GM18507 (cell line): ENCODE measurements at regions not wholly inside any gene's neighbourhood (a gene's known extent, or its start where the extent isn't known, plus 50 kb on each side); places are given as distances from the start of the nearest gene placed in this dataset.

Source experiments
- DNase-seq: peaks from one replicate; pipeline ENCODE4 v3.0.0; 2011; ENCODE audit warnings: low read depth; ENCODE audit not compliant: insufficient read length; ENCODE audit errors: extremely low spot score
- FAIRE-seq: peaks from 2 replicates; lab custom pipeline; 2011; peaks lifted over from hg19 to GRCh38; lab: Jason Lieb, UNC

DNA sequence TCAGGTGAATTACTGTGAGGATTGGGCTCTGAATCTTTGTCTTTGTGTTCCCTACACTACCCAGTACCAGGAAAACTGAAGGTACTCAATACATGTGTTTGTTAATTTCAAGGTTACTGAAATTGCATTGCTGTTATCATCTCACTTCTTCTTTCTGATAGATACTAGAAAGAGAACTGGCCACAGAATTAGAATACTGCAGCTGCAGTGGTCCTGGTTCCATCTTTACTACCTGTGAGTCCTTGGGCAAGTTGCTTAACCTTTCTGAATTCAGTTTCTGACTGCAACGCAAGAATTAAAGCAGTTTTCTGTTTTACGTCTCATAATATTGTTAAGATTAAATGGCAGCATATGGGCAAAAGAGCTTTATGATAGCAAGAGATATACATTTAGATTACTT is 263.5 kb downstream of the LMO4 start:
- no peak for DNase-seq

DNA sequence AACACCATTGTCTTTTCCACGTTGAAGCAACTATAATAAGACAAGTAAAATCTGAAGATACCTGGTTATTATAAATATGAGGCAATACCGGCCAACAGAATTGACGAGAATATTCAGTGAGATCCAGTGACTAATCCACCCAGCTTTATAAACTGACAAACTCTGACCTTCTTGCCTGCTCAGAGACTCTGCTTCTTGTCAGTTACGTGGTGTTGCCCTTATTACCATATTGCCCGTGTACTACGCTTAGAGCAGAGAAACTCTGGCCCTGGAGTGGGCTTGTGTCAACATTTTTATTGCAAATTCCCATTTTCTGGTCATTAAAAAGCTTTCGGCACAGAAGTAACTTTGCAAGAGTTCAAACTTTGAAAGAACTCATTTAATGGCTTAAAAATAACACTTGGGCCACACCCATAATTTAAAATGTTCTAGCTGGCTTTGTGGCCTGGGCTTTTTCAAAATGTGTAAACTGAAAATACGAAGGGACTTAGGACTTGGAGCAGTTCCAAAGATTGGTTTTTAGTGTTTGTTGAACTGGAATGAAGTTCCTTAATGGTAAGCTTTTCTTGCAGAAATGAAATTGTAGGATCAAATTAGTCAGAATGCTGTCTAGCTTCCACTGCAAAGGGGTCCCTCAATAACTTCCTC is 266.2 kb downstream of the LMO4 start:
- peak; percentile 35 for FAIRE-seq
- no peak for DNase-seq

More for the DNA sequence above, 263.5 kb downstream of the LMO4 start:
- peak; percentile 82 for FAIRE-seq

DNA sequence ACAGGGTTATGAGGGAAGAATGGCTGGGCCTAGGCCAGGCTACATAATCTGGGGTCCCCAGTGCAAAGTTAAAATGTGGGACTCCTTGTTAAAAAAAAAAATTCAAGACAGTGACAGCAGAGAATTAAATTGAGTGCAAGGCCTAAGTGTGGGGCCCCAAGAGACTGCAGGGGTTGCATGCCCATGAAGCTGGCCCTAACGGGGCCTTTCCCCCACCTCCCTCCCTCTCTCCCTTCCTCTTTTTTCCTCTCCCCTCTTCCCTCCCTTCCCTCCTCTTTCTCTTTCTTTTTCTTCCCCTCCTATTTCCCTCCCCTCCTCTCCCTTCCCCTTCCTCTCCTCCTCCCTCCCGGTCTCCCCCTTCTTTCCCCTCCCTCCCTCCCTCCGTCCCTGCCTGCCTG is 266.7 kb downstream of the LMO4 start:
- no peak for FAIRE-seq

DNA sequence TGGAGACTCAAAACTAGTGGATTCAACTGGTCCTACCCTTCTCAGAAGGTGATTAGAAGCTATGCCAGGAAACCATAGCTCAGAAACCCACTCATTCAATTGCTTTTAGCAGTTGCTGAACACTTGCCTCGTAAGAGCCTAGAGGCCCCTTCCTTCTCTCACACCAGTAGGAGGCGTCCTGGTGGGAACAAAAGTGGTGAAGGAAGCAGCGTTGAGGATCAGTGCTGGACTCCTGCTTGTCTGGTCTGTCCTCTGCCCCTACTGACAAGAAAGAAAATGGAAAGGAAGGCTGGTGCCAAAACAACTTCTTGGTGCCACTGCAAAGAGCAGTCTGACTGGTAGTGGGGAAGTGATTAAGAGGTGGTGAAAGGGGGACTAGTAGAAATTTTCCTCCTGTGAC is 269.7 kb downstream of the LMO4 start:
- DNase-seq (no peak), FAIRE-seq (no peak)

More for the DNA sequence above, 266.7 kb downstream of the LMO4 start:
- DNase-seq, result no peak

DNA sequence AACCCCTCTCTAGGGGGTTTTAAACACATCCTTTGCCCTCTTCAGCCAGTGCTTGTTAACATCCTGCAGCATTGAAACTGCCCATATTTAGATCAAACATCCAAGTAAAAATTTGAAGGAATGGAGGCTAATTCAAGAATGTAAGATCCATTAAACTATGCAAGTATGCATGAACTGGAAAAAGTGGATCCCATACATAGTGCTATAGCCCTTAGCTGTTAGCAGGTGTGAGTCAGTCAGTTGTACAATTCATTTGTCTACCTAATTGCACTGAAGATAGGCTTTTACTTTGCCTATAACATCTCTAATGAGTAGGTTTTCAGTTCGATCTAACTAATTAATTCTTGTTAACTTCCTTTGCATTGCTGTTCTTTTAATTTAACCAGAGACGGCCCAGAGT is 270.9 kb downstream of the LMO4 start:
- FAIRE-seq (no peak), DNase-seq (no peak)

DNA sequence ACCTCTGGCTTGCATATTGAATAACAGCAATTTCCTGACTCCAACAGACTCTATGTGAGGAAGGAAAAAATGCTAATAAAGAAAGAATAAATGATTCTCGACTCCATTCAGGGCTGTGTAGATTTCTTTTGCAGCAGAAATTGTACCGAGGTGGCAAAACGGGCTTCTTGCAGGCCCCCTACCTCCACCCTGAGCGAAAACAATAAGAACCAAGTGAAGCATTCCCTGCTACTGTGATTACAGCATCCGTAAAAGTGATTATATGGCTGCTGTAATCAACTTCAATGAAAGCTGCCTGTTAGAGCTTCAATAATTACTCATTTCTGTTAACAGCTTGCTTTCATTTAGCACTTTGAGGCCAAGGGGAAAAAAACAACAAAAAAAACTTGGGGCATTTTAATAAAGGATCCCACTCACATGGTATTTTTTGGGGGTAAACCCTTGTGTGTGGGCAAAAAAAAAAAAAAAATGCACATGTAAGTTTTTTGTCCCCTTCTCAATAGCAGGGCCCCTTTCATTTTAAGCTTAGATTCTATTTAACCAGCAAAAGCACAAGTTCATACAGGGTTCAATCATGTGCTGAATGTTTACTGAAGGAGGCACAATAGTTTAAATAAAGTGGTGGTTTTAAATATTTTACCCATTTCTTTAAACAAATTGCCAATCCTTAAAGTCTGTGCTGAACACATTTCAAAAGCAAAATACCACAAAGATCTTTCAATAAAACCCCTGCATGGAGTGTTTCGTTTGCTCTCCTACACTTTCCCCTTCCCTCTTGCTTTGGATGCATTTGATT is 271.6 kb downstream of the LMO4 start:
- FAIRE-seq (no peak), DNase-seq (no peak)

DNA sequence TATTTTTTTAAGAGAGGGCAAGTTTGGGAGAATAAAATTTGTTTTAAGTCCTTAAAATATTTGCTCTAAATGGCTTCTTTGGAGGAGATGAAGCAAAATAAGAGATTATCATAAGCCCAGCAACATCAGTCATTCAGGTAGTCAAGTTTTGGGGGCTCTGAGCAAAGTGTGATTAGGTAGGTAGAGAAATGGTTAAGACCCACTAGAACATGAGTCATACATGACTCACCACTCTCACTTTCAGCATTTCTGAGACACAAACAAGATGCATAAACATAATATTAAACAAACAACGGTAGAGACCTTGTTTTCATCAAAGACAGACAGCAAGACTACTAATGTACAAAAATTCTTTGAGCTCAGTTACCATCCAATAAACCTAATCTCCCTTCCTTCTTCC is 272.2 kb downstream of the LMO4 start:
- FAIRE-seq (no peak), DNase-seq (no peak)

DNA sequence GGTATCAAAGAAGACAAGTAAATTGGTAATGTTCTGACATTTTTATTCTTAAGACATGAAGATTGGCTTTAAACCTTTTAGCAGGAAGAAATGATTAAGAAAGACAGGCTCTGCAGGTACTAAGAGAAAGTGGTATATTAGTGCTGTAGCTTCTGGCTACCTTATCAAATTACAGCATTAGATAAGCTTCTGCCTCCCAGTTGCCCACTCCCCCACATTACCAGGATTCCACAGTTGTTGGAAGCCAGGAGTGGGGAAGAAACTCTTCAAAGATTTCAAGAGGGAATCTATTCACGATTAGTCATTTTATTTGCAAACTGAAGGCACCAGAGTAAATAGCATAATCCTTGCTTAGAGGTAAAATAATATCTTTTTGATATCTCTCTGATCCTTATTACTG is 274.9 kb downstream of the LMO4 start:
- DNase-seq, result no peak
- no peak for FAIRE-seq

DNA sequence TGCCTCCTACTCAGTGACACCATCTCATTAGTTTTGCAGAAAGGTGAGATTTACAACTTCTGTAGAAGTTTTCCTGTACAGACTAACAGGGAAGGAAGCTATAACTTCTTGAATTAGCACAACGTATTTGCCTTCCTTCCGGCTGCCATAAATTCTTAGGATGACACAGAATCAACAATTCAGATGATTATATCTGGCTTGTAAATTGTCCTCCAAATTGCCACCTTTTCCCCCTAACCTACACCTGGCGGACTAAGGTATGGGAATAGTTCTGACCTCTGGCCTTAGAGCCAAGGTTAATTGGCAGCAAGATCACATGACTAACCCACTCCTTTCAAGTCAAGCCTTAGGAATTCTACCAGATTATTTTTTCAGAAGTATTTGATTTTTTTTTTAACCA is 284.3 kb downstream of the LMO4 start:
- no peak for DNase-seq
- no peak for FAIRE-seq

DNA sequence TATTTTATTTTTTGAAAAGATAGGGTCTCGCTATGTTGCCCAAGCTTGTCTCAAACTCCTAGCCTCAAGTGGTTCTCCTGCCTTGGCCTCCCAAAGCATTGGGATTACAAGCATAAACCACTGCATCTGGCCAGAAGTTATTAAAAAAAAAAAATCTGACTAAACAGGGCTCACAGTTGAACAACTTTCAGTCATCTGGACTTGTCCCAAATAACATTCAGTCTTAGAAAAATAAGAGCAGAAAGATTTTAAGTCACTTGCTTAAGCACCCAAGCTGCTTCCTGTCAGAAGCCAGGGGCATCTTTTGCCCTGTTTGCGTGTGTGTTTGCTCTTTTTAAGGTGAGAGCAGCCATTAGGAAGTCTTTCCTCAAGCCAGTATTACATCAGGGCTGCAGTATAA is 286.8 kb downstream of the LMO4 start:
- FAIRE-seq, result no peak
- DNase-seq, result no peak

DNA sequence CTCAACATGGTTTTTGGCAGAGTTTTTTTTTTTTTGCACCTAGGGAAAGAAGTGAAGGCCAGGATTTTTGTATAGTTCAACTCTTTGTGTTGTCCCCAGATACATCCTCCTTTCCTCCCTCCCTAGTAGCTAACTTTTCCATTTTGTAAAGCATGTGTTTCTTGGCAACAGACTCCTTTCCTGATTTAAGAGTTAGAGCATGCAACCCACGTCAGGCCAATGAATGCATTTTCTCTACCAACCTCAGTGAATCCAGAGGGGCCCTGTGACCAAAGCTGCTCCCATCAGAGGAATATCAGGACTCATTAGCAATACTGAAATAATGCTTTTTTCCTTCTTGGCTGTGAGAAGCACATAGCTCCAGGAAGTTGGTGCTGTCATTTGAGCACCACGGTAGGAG is 287.2 kb downstream of the LMO4 start:
- no peak for DNase-seq
- FAIRE-seq, result no peak

DNA sequence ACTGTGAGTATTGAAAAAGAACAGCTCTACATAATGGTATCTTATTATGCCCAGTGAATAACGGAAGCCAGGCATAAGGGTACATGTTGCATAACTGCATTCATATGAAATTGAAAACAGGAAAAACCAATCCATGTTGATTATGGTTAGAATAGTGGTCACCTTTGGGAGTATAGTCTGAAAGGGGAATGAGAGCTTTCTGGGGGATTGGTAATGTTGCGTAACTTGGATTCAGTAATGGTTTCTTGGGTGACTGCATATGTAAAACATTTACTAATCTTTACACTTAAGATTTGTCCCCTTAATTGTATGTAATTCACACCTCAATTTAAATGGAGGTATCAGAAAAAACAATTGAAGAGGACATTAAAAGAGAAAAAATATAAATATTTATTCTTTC is 292.1 kb downstream of the LMO4 start:
- FAIRE-seq, result no peak
- no peak for DNase-seq

DNA sequence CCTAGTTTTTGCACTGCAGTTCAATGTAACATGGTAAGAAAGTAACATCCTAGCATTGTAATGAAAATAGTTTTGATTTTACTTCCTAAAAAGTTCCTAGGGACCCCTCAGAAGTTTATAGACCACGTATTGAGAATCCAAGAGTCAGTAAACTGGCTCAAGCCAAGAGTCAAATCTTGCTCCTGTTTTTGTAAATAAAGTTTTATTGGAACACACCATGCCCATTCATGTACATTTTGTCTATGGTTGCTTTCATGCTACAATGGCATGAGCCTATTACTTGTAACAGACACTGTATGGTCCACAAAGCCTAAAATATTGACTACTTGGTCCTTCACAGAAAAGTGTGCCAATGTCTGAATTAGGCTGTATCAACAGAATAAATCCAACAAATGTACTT is 301.0 kb downstream of the LMO4 start:
- FAIRE-seq, result no peak
- DNase-seq, result no peak

DNA sequence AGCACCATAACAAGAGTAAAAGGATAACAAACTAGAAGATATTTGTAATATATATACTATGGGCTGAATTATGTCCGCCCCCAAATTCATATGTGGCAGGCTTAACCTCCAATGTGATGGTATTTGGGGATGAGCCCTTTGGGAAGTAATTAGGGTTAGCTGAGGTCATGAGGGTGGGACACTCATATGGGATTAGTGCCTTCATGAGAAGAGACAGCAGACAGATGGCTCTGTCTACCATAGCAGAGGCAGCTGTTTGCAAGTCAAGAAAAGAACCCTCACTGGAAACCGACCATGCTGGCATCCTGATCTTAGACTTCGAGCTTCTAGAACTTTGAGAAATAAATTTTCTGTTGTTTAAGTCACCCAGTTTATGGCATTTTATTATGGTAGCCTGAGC is 303.6 kb downstream of the LMO4 start:
- no peak for FAIRE-seq
- no peak for DNase-seq

DNA sequence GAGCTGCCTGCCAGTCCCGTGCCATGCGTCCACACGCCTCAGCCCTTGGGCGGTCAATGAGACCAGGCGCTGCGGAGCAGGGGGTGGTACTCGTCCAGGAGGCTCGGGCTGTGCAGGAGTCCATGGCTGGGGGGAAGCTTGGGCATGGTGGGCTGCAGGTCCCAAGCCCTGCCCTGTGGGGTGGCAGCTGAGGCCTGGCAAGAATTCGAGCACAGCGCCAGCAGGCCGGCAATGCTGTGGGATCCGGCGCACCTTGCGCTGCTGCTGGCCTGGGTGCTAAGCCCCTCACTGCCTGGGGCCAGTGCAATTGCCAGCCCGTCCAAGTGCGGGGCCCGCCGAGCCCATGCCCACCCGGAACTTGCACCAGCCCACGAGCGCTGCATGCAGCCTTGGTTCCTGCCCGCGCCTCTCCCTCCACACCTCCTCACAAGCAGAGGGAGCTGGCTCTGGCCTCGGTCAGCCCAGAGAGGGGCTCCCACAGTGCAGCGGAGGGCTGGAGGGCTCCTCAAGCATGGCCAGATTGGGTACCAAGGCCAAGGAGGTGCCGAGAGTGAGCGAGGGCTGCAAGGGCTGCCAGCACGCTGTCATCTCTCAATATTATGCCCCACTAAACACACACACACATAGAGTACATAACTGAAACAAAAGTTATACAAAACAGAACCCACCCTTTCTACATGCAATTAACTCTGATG is 307.7 kb downstream of the LMO4 start:
- FAIRE-seq (no peak), DNase-seq (no peak)

DNA sequence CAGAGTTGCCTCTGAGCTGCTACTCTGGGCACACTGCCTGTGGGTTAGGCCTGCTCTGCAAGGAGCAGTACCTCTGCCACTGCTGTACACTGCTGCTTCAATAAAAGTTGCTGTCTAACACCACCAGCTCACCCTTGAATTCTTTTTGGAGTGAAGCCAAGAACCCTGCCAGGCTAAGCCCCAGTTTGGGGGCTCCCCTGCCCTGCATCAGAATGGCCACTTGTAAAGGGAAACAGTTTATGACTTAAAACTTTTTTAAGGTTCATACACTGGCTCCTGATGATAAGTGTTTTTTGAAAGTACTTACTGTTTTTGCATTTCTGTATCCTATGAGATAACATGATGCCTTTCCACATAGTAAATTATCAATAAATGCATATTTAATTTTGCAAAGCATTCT is 310.0 kb downstream of the LMO4 start:
- FAIRE-seq, result no peak
- DNase-seq, result no peak

DNA sequence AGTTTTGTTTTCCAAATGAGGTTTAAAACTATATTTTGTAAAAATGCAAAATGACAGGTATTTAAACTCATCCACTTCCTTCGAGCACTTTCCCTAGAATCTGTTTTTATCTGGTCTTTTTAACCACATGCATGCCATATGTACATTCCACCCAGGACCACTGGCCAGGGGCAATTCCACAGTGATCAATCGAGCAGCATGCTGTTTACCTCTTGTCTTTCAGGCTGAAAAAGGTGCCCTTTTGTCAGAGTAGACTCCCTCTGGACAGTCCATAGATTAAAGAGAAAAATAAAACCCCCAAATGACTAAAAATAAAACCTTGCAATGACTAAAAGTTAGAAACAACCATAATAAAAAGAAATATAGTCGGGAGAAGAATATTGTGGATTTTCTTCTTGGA is 313.3 kb downstream of the LMO4 start:
- no peak for DNase-seq
- no peak for FAIRE-seq

DNA sequence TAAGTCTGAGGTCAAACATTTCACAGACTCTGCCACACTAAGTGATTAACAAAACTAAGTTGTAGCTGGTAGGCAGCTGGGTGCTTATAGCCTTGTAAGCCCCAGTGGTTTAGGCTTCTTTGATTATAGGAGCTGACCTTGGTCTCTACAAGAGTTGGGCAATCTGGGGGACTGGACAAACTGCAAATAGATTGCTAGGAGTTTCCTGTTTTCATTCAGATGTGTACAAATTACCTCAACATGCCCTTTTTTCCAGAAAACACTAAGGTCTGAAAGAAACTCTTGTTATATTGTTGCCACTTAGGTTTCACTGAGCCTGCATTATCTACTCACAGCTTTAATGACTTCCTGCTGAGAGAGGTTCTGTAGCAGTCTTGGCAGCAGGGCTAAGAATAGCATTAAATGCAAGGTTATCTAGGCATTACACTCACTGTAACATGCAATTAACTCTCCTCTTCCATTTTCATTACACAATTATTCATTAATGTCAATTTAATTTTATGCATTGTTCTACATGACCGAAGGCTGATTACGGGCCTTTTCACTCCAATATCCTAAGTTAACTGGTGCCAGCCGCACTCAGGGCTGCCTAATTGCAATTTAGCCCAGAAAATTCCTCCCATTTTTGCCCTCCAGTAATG is 314.0 kb downstream of the LMO4 start:
- FAIRE-seq (no peak), DNase-seq (no peak)

DNA sequence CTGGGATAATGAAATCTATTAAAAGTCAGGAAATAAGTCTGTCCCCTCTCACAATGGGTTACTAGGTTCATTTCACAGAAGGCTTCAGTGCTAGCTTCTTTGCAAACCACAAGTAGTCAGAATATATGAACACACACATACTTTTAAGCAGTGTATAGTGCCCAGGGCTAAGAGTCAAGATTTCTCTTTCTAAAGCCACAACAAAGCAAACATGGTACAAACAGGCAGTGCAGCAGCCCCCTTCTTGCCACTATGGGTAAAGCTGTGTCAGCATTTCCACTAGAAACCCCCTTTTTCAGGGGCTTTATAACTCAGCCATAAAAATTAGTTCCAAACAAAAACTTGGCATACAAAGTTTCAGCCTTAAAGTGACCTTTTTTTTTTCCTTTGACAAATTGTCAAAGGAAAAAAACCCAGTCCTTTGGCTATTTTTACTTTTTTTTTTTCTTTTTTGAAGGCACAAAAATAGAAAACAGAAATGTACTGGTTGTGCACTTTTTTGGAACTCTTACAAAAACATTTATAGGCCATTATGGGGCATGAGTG is 315.4 kb downstream of the LMO4 start:
- FAIRE-seq, result no peak
- no peak for DNase-seq

DNA sequence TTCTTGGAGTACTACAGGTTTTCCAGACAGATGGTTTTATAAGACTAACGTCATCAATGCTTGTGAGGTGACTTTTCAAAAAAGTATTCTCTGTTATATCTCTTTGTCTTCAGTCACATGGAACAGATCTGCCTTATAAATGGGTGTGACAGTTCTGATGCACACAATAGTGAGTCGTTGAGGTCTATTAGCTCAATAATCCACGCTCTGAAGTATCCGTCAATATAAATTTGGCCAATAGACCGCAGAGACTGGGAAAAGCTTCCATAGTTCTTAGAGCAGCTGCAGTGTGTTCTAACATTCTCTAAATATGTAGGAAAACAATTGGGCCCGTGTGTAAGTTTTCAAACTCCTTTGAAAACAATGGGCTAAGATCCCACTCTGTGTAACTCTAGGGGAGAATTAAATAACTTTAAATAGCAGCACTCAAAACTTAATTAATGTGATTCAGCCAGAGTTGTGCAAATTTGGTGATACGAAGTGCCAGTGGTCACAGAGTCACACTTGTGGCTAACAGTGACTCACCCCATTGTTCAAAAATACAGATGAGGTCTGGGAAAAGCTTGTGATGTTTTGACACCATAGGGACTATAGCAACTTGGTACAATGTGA is 316.0 kb downstream of the LMO4 start:
- no peak for DNase-seq
- no peak for FAIRE-seq
